ENCODE measurements at regions not wholly inside any gene's neighbourhood (a gene's known extent, or its start where the extent isn't known, plus 50 kb on each side); places are given as distances from the start of the nearest gene placed in this dataset.

GRCh38 chr4:171517883-171518282 is 295.3 kb upstream of the GALNTL6 start:
- TF ChIP-seq SUZ12 (IDR thresholded peaks at IDR 0.05; ENCODE audit: extremely low read depth, insufficient read depth, insufficient read length) (no peak), YY1 (IDR thresholded peaks at IDR 0.05; ENCODE audit: insufficient read depth, insufficient read length) (no peak)

Measured in NT2/D1 (cell line).